Fibroblast of lung (primary cell): ENCODE measurements at regions not wholly inside any gene's neighbourhood (a gene's known extent, or its start where the extent isn't known, plus 50 kb on each side); places are given as distances from the start of the nearest gene placed in this dataset.

Source experiments
- DNase-seq, 2 donors: peaks; one replicate each; pipeline versions ENCODE4 v3.0.0 to v3.0.0-alpha.2; 2010; ENCODE audit warnings: low read depth in 2 of 2
- H2AFZ ChIP-seq: 2 replicates; pipeline ENCODE4 v1.5.1; 2012; ENCODE audit warnings: low read length, control low read depth, inconsistent platforms
- H3K27ac ChIP-seq: 2 replicates; pipeline ENCODE4 v1.5.1; 2011; ENCODE audit warnings: low read length, control low read depth; ENCODE audit not compliant: insufficient read depth
- H3K27me3 ChIP-seq: 2 replicates; pipeline ENCODE4 v1.5.1; 2011; ENCODE audit warnings: mild to moderate bottlenecking, low read length; ENCODE audit not compliant: control insufficient read depth, insufficient read depth
- H3K36me3 ChIP-seq: 2 replicates; pipeline ENCODE4 v1.5.1; 2011; ENCODE audit warnings: low read length; ENCODE audit not compliant: control insufficient read depth, insufficient read depth
- H3K4me1 ChIP-seq: 2 replicates; pipeline ENCODE4 v1.5.1; 2011; ENCODE audit warnings: low read length; ENCODE audit not compliant: control insufficient read depth, insufficient read depth; ENCODE audit errors: extremely low read depth
- H3K4me2 ChIP-seq: 2 replicates; pipeline ENCODE4 v1.5.1; 2011; ENCODE audit warnings: low read length, control low read depth; ENCODE audit not compliant: insufficient read depth; ENCODE audit errors: extremely low read depth
- H3K4me3 ChIP-seq, 4 experiments: fragments of 200-600 bp in 1 of 4; sonication (generic) in 1 of 4; replicated peaks in 1 of 4; 2 replicates each; pipeline ENCODE4 v1.5.1; 2011 to 2016; ENCODE audit warnings: low read length in 4 of 4, low read depth in 3 of 4, mild to moderate bottlenecking in 3 of 4, control low read depth in 2 of 4, inconsistent platforms in 1 of 4, mixed read lengths in 1 of 4; ENCODE audit not compliant: insufficient read depth in 1 of 4; ENCODE audit errors: control extremely low read depth in 1 of 4
- H3K79me2 ChIP-seq: 2 replicates; pipeline ENCODE4 v1.5.1; 2012; ENCODE audit warnings: mild to moderate bottlenecking, low read length, inconsistent platforms; ENCODE audit not compliant: control insufficient read depth, insufficient read depth
- H3K9ac ChIP-seq: 2 replicates; pipeline ENCODE4 v1.5.1; 2011; ENCODE audit warnings: mild to moderate bottlenecking, low read length, control low read depth; ENCODE audit not compliant: insufficient read depth
- H3K9me3 ChIP-seq: 2 replicates; pipeline ENCODE4 v1.5.1; 2012; ENCODE audit warnings: low read depth, low read length; ENCODE audit not compliant: control insufficient read depth, insufficient read depth
- H4K20me1 ChIP-seq: 2 replicates; pipeline ENCODE4 v1.5.1; 2011; ENCODE audit warnings: low read length; ENCODE audit not compliant: control insufficient read depth, insufficient read depth; ENCODE audit errors: extremely low read depth
- EZH2 ChIP-seq: IDR thresholded peaks from 2 replicates; pipeline ENCODE4 v1.5.1; 2012; ENCODE audit warnings: low read length, control low read depth, mild to moderate bottlenecking; ENCODE audit errors: missing control alignments
- TF ChIP-seq, protein P1 (sequence below), 2 donors: IDR thresholded peaks in 1 of 2; conservative IDR thresholded peaks in 1 of 2; 1 replicate in 1 of 2; 2 replicates in 1 of 2; pipeline ENCODE4 v1.5.1; 2011 to 2012; ENCODE audit warnings: low read length in 2 of 2, control low read depth in 1 of 2, inconsistent platforms in 1 of 2, low read depth in 1 of 2, mild to moderate bottlenecking in 1 of 2

- no peak overlapping the region for H3K9ac ChIP-seq
- H3K4me2 ChIP-seq, result no peak overlapping the region
- TF ChIP-seq, protein P1, sequence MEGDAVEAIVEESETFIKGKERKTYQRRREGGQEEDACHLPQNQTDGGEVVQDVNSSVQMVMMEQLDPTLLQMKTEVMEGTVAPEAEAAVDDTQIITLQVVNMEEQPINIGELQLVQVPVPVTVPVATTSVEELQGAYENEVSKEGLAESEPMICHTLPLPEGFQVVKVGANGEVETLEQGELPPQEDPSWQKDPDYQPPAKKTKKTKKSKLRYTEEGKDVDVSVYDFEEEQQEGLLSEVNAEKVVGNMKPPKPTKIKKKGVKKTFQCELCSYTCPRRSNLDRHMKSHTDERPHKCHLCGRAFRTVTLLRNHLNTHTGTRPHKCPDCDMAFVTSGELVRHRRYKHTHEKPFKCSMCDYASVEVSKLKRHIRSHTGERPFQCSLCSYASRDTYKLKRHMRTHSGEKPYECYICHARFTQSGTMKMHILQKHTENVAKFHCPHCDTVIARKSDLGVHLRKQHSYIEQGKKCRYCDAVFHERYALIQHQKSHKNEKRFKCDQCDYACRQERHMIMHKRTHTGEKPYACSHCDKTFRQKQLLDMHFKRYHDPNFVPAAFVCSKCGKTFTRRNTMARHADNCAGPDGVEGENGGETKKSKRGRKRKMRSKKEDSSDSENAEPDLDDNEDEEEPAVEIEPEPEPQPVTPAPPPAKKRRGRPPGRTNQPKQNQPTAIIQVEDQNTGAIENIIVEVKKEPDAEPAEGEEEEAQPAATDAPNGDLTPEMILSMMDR (conservative IDR thresholded peaks at IDR 0.05 in 1 of 2, IDR thresholded peaks at IDR 0.05 in 1 of 2; ENCODE audit: low read depth in 1 of 2, low read length in 2 of 2), result no peak
- TF ChIP-seq EZH2, result no peak
- no peak overlapping the region for H3K27ac ChIP-seq
- H3K36me3 ChIP-seq, result no peaks in the 10 kb centered on the region
- no peaks in the 10 kb centered on the region for H4K20me1 ChIP-seq
- no peaks in the 10 kb centered on the region for H3K27me3 ChIP-seq
- H3K4me3 ChIP-seq, result no peak overlapping the region
- DNase-seq, result no peak
- H3K79me2 ChIP-seq, result no peaks in the 10 kb centered on the region
- no peaks in the 10 kb centered on the region for H3K4me1 ChIP-seq
- no peaks in the 10 kb centered on the region for H3K9me3 ChIP-seq
- no peak overlapping the region for H2AFZ ChIP-seq
Observed at GRCh38 chr1:193658691-193659090, 472.3 kb upstream of the B3GALT2 start.

GRCh38 chr1:193658081-193658480 is 471.7 kb upstream of the B3GALT2 start:
- peak in 1 of 2 donors; percentile 15 for DNase-seq
- no peaks in the 10 kb centered on the region for H3K79me2 ChIP-seq
- no peak overlapping the region for H3K4me2 ChIP-seq
- H3K27me3 ChIP-seq, result no peaks in the 10 kb centered on the region
- H3K9me3 ChIP-seq, result no peaks in the 10 kb centered on the region
- H3K4me3 ChIP-seq, result no peak overlapping the region
- H3K27ac ChIP-seq, result no peak overlapping the region
- H2AFZ ChIP-seq, result no peak overlapping the region
- H4K20me1 ChIP-seq, result no peaks in the 10 kb centered on the region
- no peak overlapping the region for H3K9ac ChIP-seq
- TF ChIP-seq EZH2, result no peak
- TF ChIP-seq, protein P1 (conservative IDR thresholded peaks at IDR 0.05 in 1 of 2, IDR thresholded peaks at IDR 0.05 in 1 of 2; ENCODE audit: low read depth in 1 of 2, low read length in 2 of 2), result no peak
- H3K36me3 ChIP-seq, result no peaks in the 10 kb centered on the region
- H3K4me1 ChIP-seq, result no peaks in the 10 kb centered on the region

- Histone ChIP-seq H3K27me3 (no peaks in the 10 kb centered on the region), H2AFZ (no peak overlapping the region), H3K4me3 (no peak overlapping the region), H4K20me1 (no peaks in the 10 kb centered on the region), H3K79me2 (no peaks in the 10 kb centered on the region), H3K9ac (no peak overlapping the region), H3K27ac (no peak overlapping the region), H3K4me1 (no peaks in the 10 kb centered on the region), H3K4me2 (no peak overlapping the region), H3K36me3 (no peaks in the 10 kb centered on the region), H3K9me3 (no peaks in the 10 kb centered on the region)
- no peak for TF ChIP-seq EZH2
- TF ChIP-seq, protein P1 (conservative IDR thresholded peaks at IDR 0.05 in 1 of 2, IDR thresholded peaks at IDR 0.05 in 1 of 2; ENCODE audit: low read depth in 1 of 2, low read length in 2 of 2), result no peak
- no peak for DNase-seq
Observed at GRCh38 chr1:193657552-193657951, 471.1 kb upstream of the B3GALT2 start.
